WERI-Rb-1 (cell line): ENCODE measurements at regions not wholly inside any gene's neighbourhood (a gene's known extent, or its start where the extent isn't known, plus 50 kb on each side); places are given as distances from the start of the nearest gene placed in this dataset.
"Not testable (repeated sequence)": the region's sequence is repeated elsewhere in the genome, so short reads cannot be mapped to it uniquely, and the experiment has no call there.

Experiments
- DNase-seq: peaks from one replicate; pipeline ENCODE4 v3.0.0-alpha.2; 2020
- H3K27ac ChIP-seq: fragments of 250-450 bp; sonication (Bioruptor Pico); 2 replicates; pipeline ENCODE4 v1.5.1; 2020; ENCODE audit warnings: mild to moderate bottlenecking, moderate library complexity
- H3K27me3 ChIP-seq: fragments of 250-450 bp; sonication (Bioruptor Pico); 2 replicates; pipeline ENCODE4 v1.5.1; 2021; ENCODE audit warnings: mild to moderate bottlenecking, low read depth, moderate library complexity; ENCODE audit not compliant: insufficient read depth, severe bottlenecking
- H3K36me3 ChIP-seq: fragments of 250-450 bp; sonication (Bioruptor Pico); 2 replicates; pipeline ENCODE4 v1.5.1; 2020; ENCODE audit warnings: mild to moderate bottlenecking, moderate library complexity
- H3K4me3 ChIP-seq: 2 replicates; pipeline ENCODE4 v1.5.1; 2011; ENCODE audit warnings: low read depth, mild to moderate bottlenecking, control low read depth, low read length
- H3K9me3 ChIP-seq: fragments of 250-450 bp; sonication (Bioruptor Pico); 2 replicates; pipeline ENCODE4 v1.5.1; 2021; ENCODE audit warnings: mild to moderate bottlenecking, moderate library complexity; ENCODE audit not compliant: severe bottlenecking
- CTCF ChIP-seq: IDR thresholded peaks from 2 replicates; pipeline ENCODE4 v1.5.1; 2011; ENCODE audit warnings: low read depth, mild to moderate bottlenecking, control low read depth, inconsistent platforms, low read length

GRCh38 chr13:68574053-68574452 lies 1343.9 kb upstream of the PCDH9 start:
- no peaks in the 10 kb centered on the region for H3K27me3 ChIP-seq
- no peak for DNase-seq
- H3K9me3 ChIP-seq = no peaks in the 10 kb centered on the region

GRCh38 chr13:68551701-68552522 lies 1321.8 kb upstream of the PCDH9 start:
- Histone ChIP-seq H3K36me3 (no peaks in the 10 kb centered on the region), H3K27me3 (no peaks in the 10 kb centered on the region), H3K27ac (no peak overlapping the region), H3K9me3 (no peaks in the 10 kb centered on the region), H3K4me3 (no peak overlapping the region)
- TF ChIP-seq CTCF = no peak
- DNase-seq = no peak

More at GRCh38 chr13:68574053-68574452, 1343.9 kb upstream of the PCDH9 start:
- TF ChIP-seq CTCF = no peak
- Histone ChIP-seq H3K27ac (no peak overlapping the region), H3K36me3 (no peaks in the 10 kb centered on the region), H3K4me3 (no peak overlapping the region)

- Histone ChIP-seq H3K4me3 (no peak overlapping the region), H3K36me3 (no peaks in the 10 kb centered on the region), H3K27me3 (no peaks in the 10 kb centered on the region), H3K9me3 (no peaks in the 10 kb centered on the region), H3K27ac (no peak overlapping the region)
- no peak for TF ChIP-seq CTCF
- no peak for DNase-seq
Measured at GRCh38 chr13:68550330-68550729, 1320.2 kb upstream of the PCDH9 start.

- Histone ChIP-seq H3K27me3 (no peaks in the 10 kb centered on the region), H3K4me3 (no peak overlapping the region), H3K27ac (no peak overlapping the region), H3K9me3 (no peaks in the 10 kb centered on the region), H3K36me3 (no peaks in the 10 kb centered on the region)
- no peak for TF ChIP-seq CTCF
- DNase-seq = no peak
Measured at GRCh38 chr13:68540244-68540643, 1310.1 kb upstream of the PCDH9 start.

- Histone ChIP-seq H3K9me3 (no peaks in the 10 kb centered on the region), H3K4me3 (no peak overlapping the region), H3K27ac (no peak overlapping the region), H3K36me3 (no peaks in the 10 kb centered on the region), H3K27me3 (no peaks in the 10 kb centered on the region)
- no peak for TF ChIP-seq CTCF
- DNase-seq = no peak
Measured at GRCh38 chr13:68535329-68535728, 1305.2 kb upstream of the PCDH9 start.

GRCh38 chr13:68527167-68527566 lies 1297.0 kb upstream of the PCDH9 start:
- H3K9me3 ChIP-seq, H3K36me3 ChIP-seq, H3K4me3 ChIP-seq, DNase-seq, H3K27ac ChIP-seq, H3K27me3 ChIP-seq: not testable (repeated sequence)
